ENCODE measurements at regions not wholly inside any gene's neighbourhood (a gene's known extent, or its start where the extent isn't known, plus 50 kb on each side); places are given as distances from the start of the nearest gene placed in this dataset.

DNA sequence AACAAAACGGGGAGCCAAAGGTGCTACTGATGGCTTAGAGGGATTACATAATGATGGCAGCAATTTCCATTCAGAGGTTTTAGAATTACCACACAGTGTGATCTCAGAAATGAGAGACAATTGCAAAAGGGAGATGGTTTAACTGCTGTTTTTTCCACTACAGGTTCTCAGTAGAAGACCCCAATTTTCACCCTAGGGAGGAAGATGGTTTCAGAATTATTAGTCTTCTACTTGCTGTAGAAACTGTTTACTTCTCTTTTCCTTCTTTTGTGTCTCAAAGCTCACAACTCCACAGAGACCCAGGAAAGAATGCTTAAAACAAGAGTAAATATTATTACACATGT lies 226.5 kb downstream of the INHBA start:
- TF ChIP-seq EZH2 (IDR thresholded peaks at IDR 0.05; ENCODE audit: borderline replicate concordance, low read length), result no peak
- TF ChIP-seq, protein P1, sequence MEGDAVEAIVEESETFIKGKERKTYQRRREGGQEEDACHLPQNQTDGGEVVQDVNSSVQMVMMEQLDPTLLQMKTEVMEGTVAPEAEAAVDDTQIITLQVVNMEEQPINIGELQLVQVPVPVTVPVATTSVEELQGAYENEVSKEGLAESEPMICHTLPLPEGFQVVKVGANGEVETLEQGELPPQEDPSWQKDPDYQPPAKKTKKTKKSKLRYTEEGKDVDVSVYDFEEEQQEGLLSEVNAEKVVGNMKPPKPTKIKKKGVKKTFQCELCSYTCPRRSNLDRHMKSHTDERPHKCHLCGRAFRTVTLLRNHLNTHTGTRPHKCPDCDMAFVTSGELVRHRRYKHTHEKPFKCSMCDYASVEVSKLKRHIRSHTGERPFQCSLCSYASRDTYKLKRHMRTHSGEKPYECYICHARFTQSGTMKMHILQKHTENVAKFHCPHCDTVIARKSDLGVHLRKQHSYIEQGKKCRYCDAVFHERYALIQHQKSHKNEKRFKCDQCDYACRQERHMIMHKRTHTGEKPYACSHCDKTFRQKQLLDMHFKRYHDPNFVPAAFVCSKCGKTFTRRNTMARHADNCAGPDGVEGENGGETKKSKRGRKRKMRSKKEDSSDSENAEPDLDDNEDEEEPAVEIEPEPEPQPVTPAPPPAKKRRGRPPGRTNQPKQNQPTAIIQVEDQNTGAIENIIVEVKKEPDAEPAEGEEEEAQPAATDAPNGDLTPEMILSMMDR (conservative IDR thresholded peaks at IDR 0.05 in 1 of 2, IDR thresholded peaks at IDR 0.05 in 1 of 2; ENCODE audit: extremely low read depth in 1 of 2, insufficient read depth in 1 of 2, low read depth in 1 of 2, low read length in 2 of 2), result no peak
